Trophoblast cell (in vitro differentiated cells and primary cell): ENCODE measurements at regions not wholly inside any gene's neighbourhood (a gene's known extent, or its start where the extent isn't known, plus 50 kb on each side); places are given as distances from the start of the nearest gene placed in this dataset.

Source experiments
- DNase-seq, 2 donors: peaks; one replicate each; pipeline ENCODE4 v3.0.0-alpha.2; 2016
- H2AFZ ChIP-seq: 2 replicates; pipeline ENCODE4 v1.6.1; 2013; ENCODE audit warnings: low read length, moderate library complexity, mild to moderate bottlenecking; ENCODE audit not compliant: insufficient read depth, poor library complexity
- H2AK5ac ChIP-seq: 2 replicates; pipeline ENCODE4 v1.6.1; 2013; ENCODE audit warnings: mild to moderate bottlenecking, low read length
- H2BK120ac ChIP-seq: 2 replicates; pipeline ENCODE4 v1.6.1; 2013; ENCODE audit warnings: low read length, mild to moderate bottlenecking, moderate library complexity; ENCODE audit not compliant: insufficient read depth, poor library complexity
- H2BK12ac ChIP-seq: 2 replicates; pipeline ENCODE4 v1.6.1; 2013; ENCODE audit warnings: mild to moderate bottlenecking, low read length, moderate library complexity
- H2BK5ac ChIP-seq: 2 replicates; pipeline ENCODE4 v1.6.1; 2013; ENCODE audit warnings: low read length, low read depth, moderate library complexity, mild to moderate bottlenecking; ENCODE audit not compliant: poor library complexity
- H3K14ac ChIP-seq: 2 replicates; pipeline ENCODE4 v1.6.1; 2013; ENCODE audit warnings: mild to moderate bottlenecking, low read length
- H3K18ac ChIP-seq: 2 replicates; pipeline ENCODE4 v1.6.1; 2013; ENCODE audit warnings: mild to moderate bottlenecking, low read length
- H3K23ac ChIP-seq: 2 replicates; pipeline ENCODE4 v1.6.1; 2013; ENCODE audit warnings: low read length
- H3K27ac ChIP-seq: 2 replicates; pipeline ENCODE4 v1.5.1; 2013; ENCODE audit warnings: low read depth, mild to moderate bottlenecking, inconsistent platforms, low read length, moderate library complexity
- H3K27me3 ChIP-seq: 2 replicates; pipeline ENCODE4 v1.6.1; 2013; ENCODE audit warnings: inconsistent platforms, mild to moderate bottlenecking, low read length, moderate library complexity; ENCODE audit not compliant: insufficient read depth
- H3K36me3 ChIP-seq, 2 experiments: 1 replicate in 1 of 2; 2 replicates in 1 of 2; pipeline ENCODE4 v1.6.1; 2013; ENCODE audit warnings: low read length in 2 of 2, mild to moderate bottlenecking in 2 of 2, moderate library complexity in 1 of 2; ENCODE audit not compliant: insufficient read depth in 2 of 2, control insufficient read depth in 1 of 2
- H3K4ac ChIP-seq: 2 replicates; pipeline ENCODE4 v1.6.1; 2013; ENCODE audit warnings: low read depth, mild to moderate bottlenecking, low read length, moderate library complexity
- H3K4me1 ChIP-seq, 2 experiments: 1 replicate in 1 of 2; 2 replicates in 1 of 2; pipeline ENCODE4 v1.6.1; 2013; ENCODE audit warnings: low read length in 2 of 2, mild to moderate bottlenecking in 2 of 2, moderate library complexity in 1 of 2; ENCODE audit not compliant: insufficient read depth in 2 of 2, control insufficient read depth in 1 of 2
- H3K4me2 ChIP-seq: 2 replicates; pipeline ENCODE4 v1.6.1; 2013; ENCODE audit warnings: inconsistent platforms, mild to moderate bottlenecking, low read length, moderate library complexity
- H3K4me3 ChIP-seq: 2 replicates; pipeline ENCODE4 v1.5.1; 2013; ENCODE audit warnings: mild to moderate bottlenecking, low read depth, low read length, inconsistent platforms
- H3K79me1 ChIP-seq: one replicate; pipeline ENCODE4 v1.6.1; 2013; ENCODE audit warnings: low read length
- H3K79me2 ChIP-seq: 2 replicates; pipeline ENCODE4 v1.6.1; 2013; ENCODE audit warnings: low read length, mild to moderate bottlenecking; ENCODE audit not compliant: control insufficient read depth, insufficient read depth, poor library complexity
- H3K9ac ChIP-seq: 2 replicates; pipeline ENCODE4 v1.6.1; 2013; ENCODE audit warnings: mild to moderate bottlenecking, low read length
- H3K9me3 ChIP-seq: 2 replicates; pipeline ENCODE4 v1.6.1; 2013; ENCODE audit warnings: low read depth, mild to moderate bottlenecking, control low read depth, inconsistent platforms, low read length; ENCODE audit not compliant: insufficient read depth
- H4K12ac ChIP-seq: 2 replicates; pipeline ENCODE4 v1.6.1; 2013; ENCODE audit warnings: low read depth, mild to moderate bottlenecking, low read length, moderate library complexity
- H4K8ac ChIP-seq: 2 replicates; pipeline ENCODE4 v1.6.1; 2013; ENCODE audit warnings: low read depth, mild to moderate bottlenecking, low read length, moderate library complexity
- H4K91ac ChIP-seq: one replicate; pipeline ENCODE4 v1.6.1; 2013; ENCODE audit warnings: low read depth, mild to moderate bottlenecking, low read length, moderate library complexity
- WGBS: extraction: QIAGEN DNeasy Blood & Tissue Kit; methylation state at CpG from one replicate; pipeline ENCODE4 v1.1.7; 2013; ENCODE audit warnings: missing lambda C conversion rate; ENCODE audit not compliant: insufficient read length, insufficient coverage; ENCODE audit errors: extremely low coverage; 5-methylcytosine and 5-hydroxymethylcytosine counted together

DNA sequence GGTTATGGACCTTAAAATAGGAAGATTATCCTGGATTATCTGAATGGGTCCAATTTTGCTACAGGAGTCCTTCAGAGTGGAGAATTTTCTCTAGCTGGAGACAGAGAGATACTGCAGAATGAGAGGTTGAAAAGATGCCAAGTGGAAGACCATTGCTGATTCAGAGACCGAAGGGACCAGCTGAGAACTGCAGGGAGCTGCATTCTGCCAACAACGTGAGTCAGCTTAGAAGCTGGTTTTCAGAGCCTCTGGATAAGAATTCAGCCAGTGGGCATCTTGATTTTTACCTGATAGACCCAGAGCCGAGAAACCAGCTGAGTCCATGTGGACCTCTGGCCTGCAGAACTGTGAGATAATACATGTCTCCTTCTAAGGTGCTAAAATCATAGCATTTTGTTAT, 234.0 kb downstream of the NR2F2 start:
- H2AFZ ChIP-seq: no peak overlapping the region
- H3K18ac ChIP-seq: no peak overlapping the region
- WGBS: no CpG with 5 or more reads among the region's 3 CpGs
- H4K91ac ChIP-seq: no peak overlapping the region
- H3K36me3 ChIP-seq: no peaks in the 10 kb centered on the region
- no peaks in the 10 kb centered on the region for H3K27me3 ChIP-seq
- no peak overlapping the region for H3K23ac ChIP-seq
- no peak overlapping the region for H2BK5ac ChIP-seq
- no peak overlapping the region for H4K8ac ChIP-seq
- H3K4me2 ChIP-seq: no peak overlapping the region
- no peaks in the 10 kb centered on the region for H3K79me2 ChIP-seq
- H3K4me3 ChIP-seq: no peak overlapping the region
- H3K4ac ChIP-seq: no peak overlapping the region
- no peak overlapping the region for H4K12ac ChIP-seq
- no peak overlapping the region for H3K27ac ChIP-seq
- H3K14ac ChIP-seq: no peak overlapping the region
- no peak for DNase-seq
- no peak overlapping the region for H2AK5ac ChIP-seq
- H2BK120ac ChIP-seq: no peak overlapping the region
- peaks cover 1% of the 10 kb centered on the region for H3K9me3 ChIP-seq
- no peak overlapping the region for H2BK12ac ChIP-seq
- H3K4me1 ChIP-seq: no peaks in the 10 kb centered on the region
- no peaks in the 10 kb centered on the region for H3K79me1 ChIP-seq
- H3K9ac ChIP-seq: no peak overlapping the region

DNA sequence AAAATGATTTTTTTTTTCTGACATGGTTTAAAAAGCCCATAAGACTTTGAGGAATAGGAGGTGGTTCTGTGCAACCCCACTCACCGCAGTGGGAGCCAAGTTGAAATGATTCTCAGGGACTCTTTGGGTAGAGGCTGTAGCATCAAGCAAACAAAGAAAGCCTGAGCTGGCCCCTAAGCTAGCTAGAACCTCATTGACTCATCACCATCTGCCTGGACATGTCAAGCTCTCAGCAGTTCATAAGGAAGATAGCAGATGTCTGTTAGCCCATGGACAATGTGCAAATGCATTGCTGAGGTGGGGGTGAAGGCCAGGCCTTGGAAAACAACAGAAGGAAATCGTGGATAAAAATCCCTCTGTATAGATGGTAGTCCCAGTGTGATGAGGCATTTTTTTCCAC, 234.8 kb downstream of the NR2F2 start:
- H2BK120ac ChIP-seq: no peak overlapping the region
- no peak overlapping the region for H3K14ac ChIP-seq
- H3K4ac ChIP-seq: no peak overlapping the region
- no peak overlapping the region for H4K91ac ChIP-seq
- H4K12ac ChIP-seq: no peak overlapping the region
- H2BK12ac ChIP-seq: no peak overlapping the region
- no peak overlapping the region for H3K9ac ChIP-seq
- H3K18ac ChIP-seq: no peak overlapping the region
- no peak for DNase-seq
- WGBS: no CpG with 5 or more reads among the region's 2 CpGs
- H3K4me1 ChIP-seq: no peaks in the 10 kb centered on the region
- peaks cover 1% of the 10 kb centered on the region for H3K9me3 ChIP-seq
- H2AFZ ChIP-seq: no peak overlapping the region
- no peak overlapping the region for H4K8ac ChIP-seq
- no peaks in the 10 kb centered on the region for H3K36me3 ChIP-seq
- H3K27me3 ChIP-seq: no peaks in the 10 kb centered on the region
- H2AK5ac ChIP-seq: no peak overlapping the region
- H3K4me2 ChIP-seq: no peak overlapping the region
- H3K79me2 ChIP-seq: no peaks in the 10 kb centered on the region
- no peak overlapping the region for H3K23ac ChIP-seq
- no peak overlapping the region for H2BK5ac ChIP-seq
- H3K79me1 ChIP-seq: no peaks in the 10 kb centered on the region
- H3K4me3 ChIP-seq: no peak overlapping the region
- H3K27ac ChIP-seq: no peak overlapping the region

DNA sequence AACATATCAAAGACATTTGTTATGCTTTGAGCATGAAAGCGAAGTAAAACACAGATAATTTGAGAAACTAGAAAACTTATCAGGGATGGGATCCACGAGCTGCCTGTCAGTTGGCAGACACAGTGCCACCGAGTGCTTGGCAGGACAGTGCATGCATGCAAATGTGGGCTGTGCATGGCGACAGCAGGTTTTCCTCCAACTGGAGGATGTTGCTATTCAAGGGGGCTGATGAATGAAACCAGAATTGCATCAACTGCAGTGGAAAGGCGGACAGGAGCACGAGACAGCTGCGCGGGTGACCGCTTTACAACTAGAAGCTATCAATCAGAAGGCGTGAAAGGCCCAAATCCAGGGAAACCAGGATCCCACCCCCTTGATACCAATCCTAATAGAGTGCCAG, 244.3 kb downstream of the NR2F2 start:
- Histone ChIP-seq H4K12ac (no peak overlapping the region), H3K14ac (no peak overlapping the region), H3K79me2 (no peaks in the 10 kb centered on the region), H2AFZ (no peak overlapping the region), H3K27me3 (no peaks in the 10 kb centered on the region), H3K27ac (no peak overlapping the region), H3K23ac (no peak overlapping the region), H3K9ac (no peak overlapping the region), H3K79me1 (no peaks in the 10 kb centered on the region), H2BK12ac (no peak overlapping the region), H2BK5ac (no peak overlapping the region), H3K36me3 (no peaks in the 10 kb centered on the region), H4K91ac (no peak overlapping the region), H3K9me3 (no peaks in the 10 kb centered on the region), H2AK5ac (no peak overlapping the region), H2BK120ac (no peak overlapping the region), H3K4me3 (no peak overlapping the region), H3K4me2 (no peak overlapping the region), H3K4me1 (no peaks in the 10 kb centered on the region), H3K4ac (no peak overlapping the region), H3K18ac (no peak overlapping the region), H4K8ac (no peak overlapping the region)
- DNase-seq: no peak
- WGBS: no CpG with 5 or more reads among the region's 10 CpGs

DNA sequence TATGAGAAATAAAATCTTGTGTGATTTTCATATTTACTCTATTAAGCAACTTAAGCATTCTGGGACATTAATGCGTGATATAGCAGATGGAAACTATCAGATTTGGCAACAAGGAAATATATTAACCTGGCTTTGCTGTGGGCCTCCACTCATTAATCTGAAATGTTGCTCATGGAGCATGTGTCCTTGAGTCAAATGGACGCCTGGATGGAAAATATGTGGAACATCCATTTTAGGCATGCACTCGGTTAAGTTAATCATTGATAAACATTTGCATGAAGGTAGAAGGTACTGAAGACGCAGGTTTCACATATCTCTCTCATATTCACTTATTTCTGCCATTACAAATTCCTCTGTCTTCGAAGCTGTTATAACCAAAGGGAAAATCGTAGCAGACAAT, 246.1 kb downstream of the NR2F2 start:
- Histone ChIP-seq H3K79me1 (no peaks in the 10 kb centered on the region), H3K18ac (no peak overlapping the region), H3K23ac (no peak overlapping the region), H4K8ac (no peak overlapping the region), H3K4me2 (no peak overlapping the region), H2BK12ac (no peak overlapping the region), H2BK5ac (no peak overlapping the region), H3K27me3 (no peaks in the 10 kb centered on the region), H3K9ac (no peak overlapping the region), H3K79me2 (no peaks in the 10 kb centered on the region), H2BK120ac (no peak overlapping the region), H3K4me3 (no peak overlapping the region), H3K4me1 (no peaks in the 10 kb centered on the region), H3K27ac (no peak overlapping the region), H4K12ac (no peak overlapping the region), H3K9me3 (no peaks in the 10 kb centered on the region), H3K14ac (no peak overlapping the region), H2AK5ac (no peak overlapping the region), H4K91ac (no peak overlapping the region), H3K36me3 (no peaks in the 10 kb centered on the region), H2AFZ (no peak overlapping the region), H3K4ac (no peak overlapping the region)
- WGBS: no CpG with 5 or more reads among the region's 6 CpGs
- peak in 1 of 2 donors; percentile 6 for DNase-seq
